Activated T-cell treated with anti-CD3 and anti-CD28 coated beads for 4 hours (primary cell): ENCODE measurements at regions not wholly inside any gene's neighbourhood (a gene's known extent, or its start where the extent isn't known, plus 50 kb on each side); places are given as distances from the start of the nearest gene placed in this dataset.

Experiments used
- DNase-seq: peaks from one replicate; pipeline ENCODE4 v3.0.0-alpha.2; 2020

GRCh38 chr11:11710556-11710955, 88.8 kb upstream of the GALNT18 start:
- DNase-seq = no peak

DNA sequence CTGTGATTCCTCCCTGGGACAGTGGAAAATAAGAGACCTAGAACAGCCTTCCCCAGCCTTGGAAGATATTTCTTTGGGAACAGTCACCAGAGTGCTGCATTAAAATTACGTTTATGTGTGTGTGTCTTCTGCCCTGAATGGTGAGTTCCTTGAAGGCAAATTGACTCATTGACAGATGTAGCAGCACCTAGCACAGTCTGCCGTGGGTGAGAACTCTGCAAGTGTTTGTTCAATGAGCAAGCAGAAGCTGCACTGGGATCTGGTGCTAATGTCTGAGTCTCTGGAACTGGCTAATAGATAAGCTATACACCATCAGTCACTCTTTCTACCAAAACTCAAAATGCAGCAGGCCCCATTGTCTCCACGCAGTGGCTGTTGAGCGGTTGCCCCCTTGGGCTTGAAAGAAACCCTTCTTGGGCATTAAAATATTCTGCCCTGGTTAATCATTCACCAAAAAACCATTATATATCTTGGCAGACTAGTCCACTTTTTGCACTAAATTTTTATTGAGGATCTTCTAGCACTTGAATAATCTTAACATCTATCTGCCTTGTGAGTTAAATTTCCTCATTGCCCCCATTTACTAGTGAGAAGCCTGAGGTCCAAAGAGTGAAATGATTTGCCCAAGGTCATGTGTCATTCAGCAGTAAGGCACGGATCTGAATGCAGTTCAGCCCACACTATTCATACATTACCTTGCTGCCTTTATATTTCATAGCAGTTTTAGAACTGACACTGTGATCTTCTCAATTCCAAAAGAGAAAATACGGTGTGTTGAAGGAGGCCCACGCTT, 87.8 kb upstream of the GALNT18 start:
- DNase-seq = no peak

DNA sequence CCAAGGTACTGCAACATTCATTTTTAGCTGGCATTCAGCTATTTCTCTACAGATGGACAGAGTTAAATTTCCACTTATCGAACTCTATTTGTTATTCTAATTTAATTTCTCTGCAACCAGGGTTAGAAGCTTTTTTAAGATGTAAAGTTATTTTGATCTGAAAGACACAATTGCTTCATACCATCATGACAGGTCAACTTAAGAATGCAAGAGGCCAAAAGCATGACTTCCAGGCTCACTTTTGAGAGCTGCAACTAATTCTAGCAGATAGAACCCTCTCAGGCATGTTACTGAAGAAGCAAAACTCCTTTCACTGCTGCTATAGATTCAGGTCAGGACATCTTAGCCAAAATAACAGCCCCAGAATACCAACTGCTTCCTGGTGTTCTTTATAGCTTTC, 86.5 kb upstream of the GALNT18 start:
- no peak for DNase-seq

GRCh38 chr11:11706028-11706427, 84.2 kb upstream of the GALNT18 start:
- DNase-seq = no peak

DNA sequence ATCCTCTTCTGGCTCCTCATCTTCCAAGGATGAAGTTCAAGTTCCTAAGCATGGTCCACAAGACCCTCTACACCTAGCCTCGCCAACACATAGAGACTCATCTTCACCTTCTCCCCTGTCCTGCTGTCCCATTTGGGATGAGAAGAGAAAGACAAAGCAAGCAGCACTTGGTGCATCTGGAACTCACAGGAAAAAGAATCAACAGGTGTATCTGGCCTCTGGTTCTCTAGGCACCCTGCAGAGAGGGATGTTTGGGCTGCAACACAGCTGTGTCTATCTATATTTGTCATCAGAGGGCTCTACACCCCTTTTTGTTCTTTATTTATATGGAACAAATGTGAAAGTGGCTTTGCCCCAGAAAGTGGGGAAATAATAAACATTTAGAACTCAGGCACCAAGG, 82.1 kb upstream of the GALNT18 start:
- DNase-seq = no peak

- no peak for DNase-seq
Measured at GRCh38 chr11:11701070-11701469, 79.3 kb upstream of the GALNT18 start.

GRCh38 chr11:11697796-11698195, 76.0 kb upstream of the GALNT18 start:
- DNase-seq = no peak

- no peak for DNase-seq
Measured at GRCh38 chr11:11691296-11692151, 69.7 kb upstream of the GALNT18 start.

GRCh38 chr11:11681536-11681935, 59.7 kb upstream of the GALNT18 start:
- DNase-seq = no peak

GRCh38 chr11:11677672-11678356, 56.0 kb upstream of the GALNT18 start:
- DNase-seq = no peak

GRCh38 chr11:11675671-11676181, 53.9 kb upstream of the GALNT18 start:
- DNase-seq = no peak

- no peak for DNase-seq
Measured at GRCh38 chr11:11672789-11673188, 51.0 kb upstream of the GALNT18 start.

DNA sequence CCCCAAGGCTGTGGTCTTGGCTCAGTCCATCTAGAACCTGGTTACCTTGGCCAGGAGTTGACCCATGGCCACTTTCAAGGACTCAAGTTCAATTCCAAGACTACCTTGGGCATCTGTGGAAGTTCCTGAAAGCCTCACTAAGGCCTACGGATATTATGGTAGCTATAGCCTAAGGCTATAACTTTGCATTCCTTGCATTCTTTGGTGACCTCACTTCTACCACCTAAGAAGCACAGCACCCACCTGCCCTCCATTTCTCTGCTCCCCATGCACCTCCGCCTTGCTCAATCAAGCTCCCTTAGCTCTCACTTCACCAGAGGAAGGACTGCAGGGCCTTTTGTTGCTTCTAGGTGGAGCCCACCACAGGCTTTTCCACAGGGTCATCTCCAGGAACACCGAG, 50.3 kb upstream of the GALNT18 start:
- DNase-seq = no peak
